Kidney (tissue), 13 donors: ENCODE measurements at regions not wholly inside any gene's neighbourhood (a gene's known extent, or its start where the extent isn't known, plus 50 kb on each side); places are given as distances from the start of the nearest gene placed in this dataset.
A peak's percentile ranks its signal among the peaks of the same experiment; 100 is the strongest.

Experiments used
- DNase-seq, 5 donors: peaks; one replicate each; pipeline ENCODE4 v3.0.0-alpha.2; 2013 to 2020
- FAIRE-seq: peaks from 2 replicates; lab custom pipeline; 2012; peaks lifted over from hg19 to GRCh38; lab: Jason Lieb, UNC
- H3K27ac ChIP-seq, 2 donors: one replicate each; pipeline ENCODE4 v1.7.0; 2013; ENCODE audit warnings: low read depth in 2 of 2, low read length in 2 of 2, inconsistent platforms in 1 of 2
- H3K27me3 ChIP-seq: one replicate; pipeline ENCODE4 v1.7.1; 2013; ENCODE audit warnings: low read length, inconsistent platforms; ENCODE audit not compliant: control insufficient read depth, insufficient read depth
- H3K36me3 ChIP-seq, 3 donors: one replicate each; pipeline versions ENCODE4 v1.7.0 to v1.7.1; 2013; ENCODE audit warnings: low read length in 3 of 3, control low read depth in 1 of 3, inconsistent platforms in 1 of 3; ENCODE audit not compliant: insufficient read depth in 3 of 3, control insufficient read depth in 2 of 3
- H3K4me1 ChIP-seq, 3 donors: one replicate each; pipeline versions ENCODE4 v1.7.0 to v1.7.1; 2013; ENCODE audit warnings: low read length in 3 of 3, inconsistent platforms in 1 of 3, low read depth in 1 of 3; ENCODE audit not compliant: control insufficient read depth in 2 of 3, insufficient read depth in 2 of 3
- H3K4me3 ChIP-seq, 3 donors: one replicate each; pipeline versions ENCODE4 v1.7.0 to v1.8.1; 2013; ENCODE audit warnings: low read length in 3 of 3, control low read depth in 1 of 3, inconsistent platforms in 1 of 3
- H3K9ac ChIP-seq, 3 donors: one replicate each; pipeline versions ENCODE4 v1.7.0 to v1.7.1; 2013; ENCODE audit warnings: low read length in 3 of 3, control low read depth in 1 of 3, inconsistent platforms in 1 of 3
- H3K9me3 ChIP-seq, 3 donors: one replicate each; pipeline versions ENCODE4 v1.7.0 to v1.7.1; 2013; ENCODE audit warnings: low read length in 3 of 3, control low read depth in 1 of 3, inconsistent platforms in 1 of 3; ENCODE audit not compliant: control insufficient read depth in 2 of 3, insufficient read depth in 1 of 3
- CTCF ChIP-seq: IDR thresholded peaks from 3 replicates; pipeline ENCODE4 v1.5.1; 2012; ENCODE audit warnings: mild to moderate bottlenecking, moderate library complexity, borderline replicate concordance; ENCODE audit not compliant: insufficient read depth; ENCODE audit errors: extremely low read depth
- intact Hi-C: fragments of 100-400 bp; cut with DNase I; formaldehyde crosslinking; loops from one replicate; pipeline ENCODE4 v1.11.1; 2022
- donor health status: control.
- donor health status: control.
- donor health status: control.
- donor health status: control.
- donor health status: control.
- donor health status: DM: yes; HTN: yes; CAD: no.
- donor health status: Normal renal cell carcinoma (clear cell type).

- no peaks in the 10 kb centered on the region for H3K27me3 ChIP-seq
- no peaks in the 10 kb centered on the region for H3K9me3 ChIP-seq
- no peak overlapping the region for H3K9ac ChIP-seq
- H3K4me3 ChIP-seq, result no peak overlapping the region
- TF ChIP-seq CTCF, result no peak
- intact Hi-C loops, result no loop called here
- no peak overlapping the region for H3K27ac ChIP-seq
- no peak for DNase-seq
- no peaks in the 10 kb centered on the region for H3K36me3 ChIP-seq
- FAIRE-seq, result no peak
- H3K4me1 ChIP-seq, result no peaks in the 10 kb centered on the region
Observed at GRCh38 chr6:90402831-90403192, 106.2 kb upstream of the BACH2 start.

- no peaks in the 10 kb centered on the region for H3K36me3 ChIP-seq
- no peak for TF ChIP-seq CTCF
- no peaks in the 10 kb centered on the region for H3K4me1 ChIP-seq
- peak in 1 of 5 donors; percentile 41 for DNase-seq
- H3K27ac ChIP-seq, result no peak overlapping the region
- no peak for FAIRE-seq
- H3K9ac ChIP-seq, result no peak overlapping the region
- intact Hi-C loops, result no loop called here
- H3K4me3 ChIP-seq, result no peak overlapping the region
- H3K27me3 ChIP-seq, result no peaks in the 10 kb centered on the region
- H3K9me3 ChIP-seq, result no peaks in the 10 kb centered on the region
Observed at GRCh38 chr6:90401933-90402830, 105.5 kb upstream of the BACH2 start.

- no peaks in the 10 kb centered on the region for H3K36me3 ChIP-seq
- no peak overlapping the region for H3K9ac ChIP-seq
- no peaks in the 10 kb centered on the region for H3K9me3 ChIP-seq
- no peak for TF ChIP-seq CTCF
- intact Hi-C loops, result loop anchor here (10.0 kb wide), 1 partner anchor 425 kb away; no protein-coding TSS in a partner anchor
- DNase-seq, result peak in 1 of 5 donors; percentile 42
- no peaks in the 10 kb centered on the region for H3K27me3 ChIP-seq
- H3K4me1 ChIP-seq, result no peaks in the 10 kb centered on the region
- H3K27ac ChIP-seq, result no peak overlapping the region
- no peak for FAIRE-seq
- H3K4me3 ChIP-seq, result no peak overlapping the region
Observed at GRCh38 chr6:90399970-90400369, 103.3 kb upstream of the BACH2 start.
